Prostate gland (tissue), 2 donors: ENCODE measurements at regions not wholly inside any gene's neighbourhood (a gene's known extent, or its start where the extent isn't known, plus 50 kb on each side); places are given as distances from the start of the nearest gene placed in this dataset.
"Not testable (repeated sequence)": the region's sequence is repeated elsewhere in the genome, so short reads cannot be mapped to it uniquely, and the experiment has no call there.

ENCODE experiments used
- DNase-seq: peaks from one replicate; pipeline ENCODE4 v3.0.0-alpha.2; 2019; ENCODE audit warnings: low spot score
- H3K27ac ChIP-seq, 2 donors: fragments of 200-600 bp; sonication (generic); 2 replicates each; pipeline ENCODE4 v1.5.1; 2017 to 2019
- H3K27me3 ChIP-seq: fragments of 200-600 bp; sonication (generic); replicated peaks from 2 replicates; pipeline ENCODE4 v1.5.1; 2019; ENCODE audit not compliant: insufficient read depth
- H3K36me3 ChIP-seq, 2 donors: fragments of 200-600 bp; sonication (generic); 1 replicate in 1 of 2; 2 replicates in 1 of 2; pipeline versions ENCODE4 v1.5.1 to v1.8.1; 2017 to 2019
- H3K4me1 ChIP-seq: fragments of 200-600 bp; sonication (generic); replicated peaks from 2 replicates; pipeline ENCODE4 v1.5.1; 2019
- H3K4me3 ChIP-seq, 2 donors: fragments of 200-600 bp; sonication (generic); 2 replicates each; pipeline ENCODE4 v1.5.1; 2017 to 2019
- H3K9me3 ChIP-seq: fragments of 200-600 bp; sonication (generic); 2 replicates; pipeline ENCODE4 v1.5.1; 2017
- POLR2A ChIP-seq: fragments of 450-650 bp; IDR thresholded peaks from one replicate; pipeline ENCODE4 v1.6.1; 2016; ENCODE audit warnings: antibody characterized with exemption, mild to moderate bottlenecking
- POLR2AphosphoS5 ChIP-seq: sonication (generic); formaldehyde crosslinking; IDR thresholded peaks from one replicate; pipeline ENCODE4 v1.6.1; 2017; ENCODE audit warnings: antibody characterized with exemption
- WGBS: methylation state at CpG from one replicate; pipeline ENCODE4 v1.1.5; 2018; 5-methylcytosine and 5-hydroxymethylcytosine counted together
- intact Hi-C: fragments of 100-400 bp; cut with DNase I; formaldehyde crosslinking; loops from one replicate; pipeline ENCODE4 v1.14.2; 2022
- TF ChIP-seq, protein P1 (sequence below), 4 experiments: fragments of 200-600 bp in 2 of 4; fragments of 450-650 bp in 2 of 4; sonication (generic) in 2 of 4; IDR thresholded peaks; 1 replicate in 3 of 4; 2 replicates in 1 of 4; pipeline ENCODE4 v1.5.1; 2016 to 2019; ENCODE audit warnings: antibody characterized with exemption in 4 of 4, mild to moderate bottlenecking in 2 of 4, moderate library complexity in 2 of 4

- H3K36me3 ChIP-seq = no peaks in the 10 kb centered on the region
- no peak overlapping the region for H3K27ac ChIP-seq
- no peaks in the 10 kb centered on the region for H3K4me1 ChIP-seq
- DNase-seq = no peak
- no peaks in the 10 kb centered on the region for H3K9me3 ChIP-seq
- WGBS = 80% methylated on average over 1 of the region's 1 CpG
- no peaks in the 10 kb centered on the region for H3K27me3 ChIP-seq
- TF ChIP-seq, protein P1, sequence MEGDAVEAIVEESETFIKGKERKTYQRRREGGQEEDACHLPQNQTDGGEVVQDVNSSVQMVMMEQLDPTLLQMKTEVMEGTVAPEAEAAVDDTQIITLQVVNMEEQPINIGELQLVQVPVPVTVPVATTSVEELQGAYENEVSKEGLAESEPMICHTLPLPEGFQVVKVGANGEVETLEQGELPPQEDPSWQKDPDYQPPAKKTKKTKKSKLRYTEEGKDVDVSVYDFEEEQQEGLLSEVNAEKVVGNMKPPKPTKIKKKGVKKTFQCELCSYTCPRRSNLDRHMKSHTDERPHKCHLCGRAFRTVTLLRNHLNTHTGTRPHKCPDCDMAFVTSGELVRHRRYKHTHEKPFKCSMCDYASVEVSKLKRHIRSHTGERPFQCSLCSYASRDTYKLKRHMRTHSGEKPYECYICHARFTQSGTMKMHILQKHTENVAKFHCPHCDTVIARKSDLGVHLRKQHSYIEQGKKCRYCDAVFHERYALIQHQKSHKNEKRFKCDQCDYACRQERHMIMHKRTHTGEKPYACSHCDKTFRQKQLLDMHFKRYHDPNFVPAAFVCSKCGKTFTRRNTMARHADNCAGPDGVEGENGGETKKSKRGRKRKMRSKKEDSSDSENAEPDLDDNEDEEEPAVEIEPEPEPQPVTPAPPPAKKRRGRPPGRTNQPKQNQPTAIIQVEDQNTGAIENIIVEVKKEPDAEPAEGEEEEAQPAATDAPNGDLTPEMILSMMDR (IDR thresholded peaks at IDR 0.05) = no peak
- TF ChIP-seq POLR2AphosphoS5 (no peak), POLR2A (no peak)
- intact Hi-C loops = no loop called here
- no peak overlapping the region for H3K4me3 ChIP-seq
Observed at GRCh38 chr1:188170935-188171334, 1342.2 kb downstream of the PLA2G4A start.

DNA sequence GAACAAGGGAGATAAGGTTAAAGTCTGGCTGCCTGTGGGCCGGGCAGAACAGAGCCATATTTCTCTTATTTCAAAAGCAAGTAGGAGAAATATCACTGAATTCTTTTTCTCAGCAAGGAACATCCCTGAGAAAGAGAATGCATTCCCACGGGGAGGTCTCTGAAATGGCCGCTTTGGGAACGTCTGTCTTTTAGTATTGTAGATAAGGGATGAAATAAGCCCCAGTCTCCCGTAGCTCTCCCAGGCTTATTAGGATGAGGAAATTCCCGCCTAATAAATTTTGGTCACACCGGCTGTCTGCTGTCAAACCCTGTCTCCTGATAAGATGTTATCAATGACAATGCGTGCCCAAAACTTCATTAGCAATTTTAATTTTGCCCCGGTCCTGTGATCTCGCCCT lies 1353.3 kb downstream of the PLA2G4A start:
- H3K27me3 ChIP-seq, H3K4me1 ChIP-seq, H3K9me3 ChIP-seq, H3K36me3 ChIP-seq, H3K27ac ChIP-seq, H3K4me3 ChIP-seq, DNase-seq, intact Hi-C loops: not testable (repeated sequence)
- 90% methylated on average over 10 of the region's 10 CpGs for WGBS

- DNase-seq = no peak
- 89% methylated on average over 2 of the region's 2 CpGs for WGBS
- H3K4me1 ChIP-seq = no peaks in the 10 kb centered on the region
- no peaks in the 10 kb centered on the region for H3K9me3 ChIP-seq
- no peaks in the 10 kb centered on the region for H3K36me3 ChIP-seq
- no peak overlapping the region for H3K27ac ChIP-seq
- TF ChIP-seq, protein P1 (IDR thresholded peaks at IDR 0.05) = no peak
- TF ChIP-seq POLR2A (no peak), POLR2AphosphoS5 (no peak)
- H3K4me3 ChIP-seq = no peak overlapping the region
- no peaks in the 10 kb centered on the region for H3K27me3 ChIP-seq
- intact Hi-C loops = no loop called here
Observed at GRCh38 chr1:188188317-188188716, 1359.6 kb downstream of the PLA2G4A start.

GRCh38 chr1:188194916-188195315 lies 1366.2 kb downstream of the PLA2G4A start:
- 36% methylated on average over 1 of the region's 1 CpG for WGBS
- no peaks in the 10 kb centered on the region for H3K36me3 ChIP-seq
- no peaks in the 10 kb centered on the region for H3K9me3 ChIP-seq

DNA sequence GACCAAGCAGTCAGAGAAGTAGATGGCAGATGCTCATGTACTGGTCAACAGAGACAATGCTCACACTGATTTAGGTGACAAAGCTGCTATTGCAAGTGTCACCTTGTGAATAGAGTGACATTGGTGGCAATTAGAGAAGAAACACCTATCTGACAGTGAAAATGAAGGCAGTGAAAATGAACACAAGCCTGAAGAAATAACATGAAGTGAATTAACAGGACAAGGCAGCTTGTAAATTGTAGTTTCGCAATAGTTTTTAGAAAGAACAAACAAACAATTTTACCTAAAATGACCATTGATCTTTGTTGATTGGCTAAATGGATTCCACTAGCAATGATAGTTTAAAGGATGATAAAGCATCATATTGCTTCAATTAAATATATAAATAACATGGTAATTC lies 1389.5 kb downstream of the PLA2G4A start:
- Histone ChIP-seq H3K36me3 (no peaks in the 10 kb centered on the region), H3K27ac (no peak overlapping the region), H3K4me3 (no peak overlapping the region), H3K27me3 (no peaks in the 10 kb centered on the region), H3K4me1 (no peaks in the 10 kb centered on the region), H3K9me3 (no peaks in the 10 kb centered on the region)
- intact Hi-C loops = no loop called here
- WGBS = 97% methylated on average over 1 of the region's 1 CpG
- TF ChIP-seq POLR2A (no peak), POLR2AphosphoS5 (no peak)
- TF ChIP-seq, protein P1 (IDR thresholded peaks at IDR 0.05) = no peak
- DNase-seq = no peak

More at GRCh38 chr1:188194916-188195315, 1366.2 kb downstream of the PLA2G4A start:
- no peak for DNase-seq
- no peaks in the 10 kb centered on the region for H3K27me3 ChIP-seq
- TF ChIP-seq POLR2A (no peak), POLR2AphosphoS5 (no peak)
- TF ChIP-seq, protein P1 (IDR thresholded peaks at IDR 0.05) = no peak
- H3K4me1 ChIP-seq = no peaks in the 10 kb centered on the region
- H3K27ac ChIP-seq = no peak overlapping the region
- no peak overlapping the region for H3K4me3 ChIP-seq
- intact Hi-C loops = no loop called here
